HEK293T (cell line): ENCODE measurements at regions not wholly inside any gene's neighbourhood (a gene's known extent, or its start where the extent isn't known, plus 50 kb on each side); places are given as distances from the start of the nearest gene placed in this dataset.

Experiments used
- ARNT ChIP-seq: fragments of 450-650 bp; IDR thresholded peaks from 2 replicates; pipeline ENCODE4 v1.6.1; 2017; ENCODE audit warnings: mild to moderate bottlenecking
- BHLHE40 ChIP-seq: fragments of 450-650 bp; IDR thresholded peaks from 2 replicates; pipeline ENCODE4 v1.6.1; 2016; ENCODE audit warnings: mild to moderate bottlenecking, moderate library complexity, borderline replicate concordance
- CTBP1 ChIP-seq: fragments of 450-650 bp; IDR thresholded peaks from 2 replicates; pipeline ENCODE4 v1.6.1; 2016; ENCODE audit warnings: borderline replicate concordance
- ELF4 ChIP-seq: fragments of 450-650 bp; IDR thresholded peaks from 2 replicates; pipeline ENCODE4 v1.6.1; 2017; ENCODE audit warnings: antibody characterized with exemption
- FOXA1 ChIP-seq: fragments of 450-650 bp; IDR thresholded peaks from 2 replicates; pipeline ENCODE4 v1.6.1; 2016; ENCODE audit warnings: mild to moderate bottlenecking
- FOXK2 ChIP-seq: fragments of 450-650 bp; IDR thresholded peaks from 2 replicates; pipeline ENCODE4 v1.6.1; 2016; ENCODE audit warnings: mild to moderate bottlenecking
- FOXM1 ChIP-seq: fragments of 450-650 bp; IDR thresholded peaks from 2 replicates; pipeline ENCODE4 v1.6.1; 2017; ENCODE audit warnings: mild to moderate bottlenecking, borderline replicate concordance
- HDGF ChIP-seq: fragments of 450-650 bp; IDR thresholded peaks from 2 replicates; pipeline ENCODE4 v1.6.1; 2017; ENCODE audit warnings: antibody characterized with exemption, borderline replicate concordance
- LEF1 ChIP-seq: fragments of 450-650 bp; IDR thresholded peaks from 2 replicates; pipeline ENCODE4 v1.6.1; 2017; ENCODE audit warnings: mild to moderate bottlenecking, borderline replicate concordance
- NFRKB ChIP-seq: fragments of 450-650 bp; IDR thresholded peaks from 2 replicates; pipeline ENCODE4 v1.6.1; 2016; ENCODE audit warnings: mild to moderate bottlenecking, moderate library complexity
- SP1 ChIP-seq: fragments of 450-650 bp; IDR thresholded peaks from 2 replicates; pipeline ENCODE4 v1.6.1; 2017
- SUZ12 ChIP-seq: fragments of 450-650 bp; IDR thresholded peaks from 2 replicates; pipeline ENCODE4 v1.6.1; 2016; ENCODE audit warnings: mild to moderate bottlenecking
- TARDBP ChIP-seq: fragments of 450-650 bp; IDR thresholded peaks from 2 replicates; pipeline ENCODE4 v1.6.1; 2016
- ZNF384 ChIP-seq: fragments of 450-650 bp; IDR thresholded peaks from 2 replicates; pipeline ENCODE4 v1.6.1; 2016

- TF ChIP-seq ARNT (no peak), NFRKB (no peak), SUZ12 (no peak), FOXM1 (no peak), SP1 (no peak), ZNF384 (no peak), CTBP1 (no peak), HDGF (no peak), ELF4 (no peak), FOXA1 (no peak), FOXK2 (no peak), TARDBP (no peak), BHLHE40 (no peak), LEF1 (no peak)
Observed at GRCh38 chr20:60851826-60852704, 400.0 kb upstream of the CDH4 start.
